H1 (cell line): ENCODE measurements at regions not wholly inside any gene's neighbourhood (a gene's known extent, or its start where the extent isn't known, plus 50 kb on each side); places are given as distances from the start of the nearest gene placed in this dataset.

Experiments used
- CTCF ChIA-PET: fragments of 300-600 bp; sonication (Branson Sonifier 250); formaldehyde crosslinking; loops from one replicate; lab custom pipeline; 2021; ENCODE audit not compliant: partially characterized antibody; lab: Charles Lee
- POLR2A ChIA-PET: fragments of 300-600 bp; sonication (Branson Sonifier 250); formaldehyde crosslinking; loops from one replicate; lab custom pipeline; 2021; ENCODE audit warnings: inconsistent platforms; ENCODE audit not compliant: partially characterized antibody; lab: Charles Lee
- DNase-seq, 2 experiments: peaks; one replicate each; pipeline versions ENCODE4 v3.0.0 to v3.0.0-alpha.2; 2010 to 2022; ENCODE audit warnings: low spot score in 2 of 2, low read depth in 1 of 2, mixed read lengths in 1 of 2
- FAIRE-seq: peaks from 2 replicates; lab custom pipeline; 2011; peaks lifted over from hg19 to GRCh38; lab: Jason Lieb, UNC
- H2AFZ ChIP-seq: 2 replicates; pipeline ENCODE4 v1.8.1; 2012; ENCODE audit warnings: low read length, inconsistent platforms
- H2AK5ac ChIP-seq: 2 replicates; pipeline ENCODE4 v1.6.1; 2013; ENCODE audit warnings: low read depth, low read length
- H2BK120ac ChIP-seq: replicated peaks from 2 replicates; pipeline ENCODE3; 2013; ENCODE audit warnings: low read depth, low read length, inconsistent platforms
- H2BK12ac ChIP-seq: 2 replicates; pipeline ENCODE4 v1.6.1; 2013; ENCODE audit warnings: low read depth, low read length
- H2BK15ac ChIP-seq: 2 replicates; pipeline ENCODE4 v1.6.1; 2013; ENCODE audit warnings: low read length
- H2BK20ac ChIP-seq: 2 replicates; pipeline ENCODE4 v1.6.1; 2013; ENCODE audit warnings: low read length
- H2BK5ac ChIP-seq: 2 replicates; pipeline ENCODE4 v1.6.1; 2013; ENCODE audit warnings: low read depth, low read length
- H3K14ac ChIP-seq: 2 replicates; pipeline ENCODE4 v1.6.1; 2013; ENCODE audit warnings: inconsistent platforms; ENCODE audit not compliant: insufficient read length
- H3K18ac ChIP-seq: 2 replicates; pipeline ENCODE4 v1.6.1; 2013; ENCODE audit warnings: low read length; ENCODE audit errors: extremely low read depth
- H3K23ac ChIP-seq: 2 replicates; pipeline ENCODE4 v1.6.1; 2013; ENCODE audit warnings: inconsistent platforms; ENCODE audit not compliant: insufficient read length
- H3K23me2 ChIP-seq: 2 replicates; pipeline ENCODE4 v1.6.1; 2013; ENCODE audit warnings: low read depth, low read length
- H3K27ac ChIP-seq: 2 replicates; pipeline ENCODE4 v1.6.1; 2011; ENCODE audit warnings: low read depth, low read length, inconsistent platforms
- H3K27me3 ChIP-seq, 4 experiments: replicated peaks in 1 of 4; 1 replicate in 1 of 4; 2 replicates in 3 of 4; pipeline versions ENCODE4 v1.6.1 to v1.8.1; 2011 to 2013; ENCODE audit warnings: low read length in 3 of 4, mild to moderate bottlenecking in 3 of 4, inconsistent platforms in 2 of 4, mixed read lengths in 2 of 4, moderate library complexity in 1 of 4; ENCODE audit not compliant: control insufficient read depth in 3 of 4, insufficient read depth in 3 of 4; ENCODE audit errors: extremely low read depth in 1 of 4
- H3K36me3 ChIP-seq, 4 experiments: 2 replicates each; pipeline versions ENCODE4 v1.6.1 to v1.8.1; 2011 to 2013; ENCODE audit warnings: mild to moderate bottlenecking in 4 of 4, low read length in 3 of 4, moderate library complexity in 2 of 4, control low read depth in 1 of 4, inconsistent platforms in 1 of 4; ENCODE audit not compliant: insufficient read depth in 4 of 4, control insufficient read depth in 2 of 4
- H3K4ac ChIP-seq: replicated peaks from 2 replicates; pipeline ENCODE3; 2013; ENCODE audit warnings: low read length, low read depth, mixed read lengths, inconsistent platforms; ENCODE audit not compliant: insufficient read length
- H3K4me1 ChIP-seq, 4 experiments: replicated peaks in 1 of 4; 1 replicate in 1 of 4; 2 replicates in 3 of 4; pipeline versions ENCODE4 v1.6.1 to v1.8.1; 2011 to 2013; ENCODE audit warnings: low read length in 3 of 4, inconsistent platforms in 2 of 4, mixed read lengths in 1 of 4; ENCODE audit not compliant: insufficient read depth in 4 of 4, control insufficient read depth in 3 of 4
- H3K4me2 ChIP-seq, 2 experiments: 2 replicates each; pipeline versions ENCODE4 v1.6.1 to v1.8.1; 2011 to 2013; ENCODE audit warnings: low read depth in 2 of 2, low read length in 2 of 2, control low read depth in 1 of 2, inconsistent platforms in 1 of 2, mild to moderate bottlenecking in 1 of 2; ENCODE audit not compliant: insufficient read depth in 1 of 2
- H3K4me3 ChIP-seq, 4 experiments: fragments of 200-600, 300-600 bp in 1 of 4; sonication (generic), shearing (Covaris generic), sonication (Bioruptor Twin) in 1 of 4; 2 replicates each; pipeline versions ENCODE4 v1.5.1 to v1.8.1; 2011 to 2016; ENCODE audit warnings: low read length in 4 of 4, low read depth in 3 of 4, control low read depth in 2 of 4, inconsistent platforms in 2 of 4, mild to moderate bottlenecking in 2 of 4, mixed read lengths in 1 of 4, moderate library complexity in 1 of 4; ENCODE audit not compliant: insufficient read depth in 2 of 4; ENCODE audit errors: extremely low read depth in 1 of 4
- H3K56ac ChIP-seq: replicated peaks from 2 replicates; pipeline ENCODE3; 2013; ENCODE audit warnings: low read depth, mild to moderate bottlenecking, mixed read lengths, low read length, inconsistent platforms; ENCODE audit not compliant: insufficient read length
- H3K79me1 ChIP-seq: 2 replicates; pipeline ENCODE4 v1.6.1; 2013; ENCODE audit warnings: low read depth, low read length, control low read depth
- H3K79me2 ChIP-seq, 2 experiments: 2 replicates each; pipeline versions ENCODE4 v1.6.1 to v1.8.1; 2012 to 2013; ENCODE audit warnings: low read length in 2 of 2, mild to moderate bottlenecking in 2 of 2, inconsistent platforms in 1 of 2; ENCODE audit not compliant: insufficient read depth in 2 of 2, control insufficient read depth in 1 of 2
- H3K9ac ChIP-seq, 4 experiments: replicated peaks in 1 of 4; 1 replicate in 1 of 4; 2 replicates in 3 of 4; pipeline versions ENCODE4 v1.6.1 to v1.8.1; 2011 to 2013; ENCODE audit warnings: low read depth in 3 of 4, low read length in 3 of 4, control low read depth in 2 of 4, mild to moderate bottlenecking in 2 of 4, moderate library complexity in 2 of 4, inconsistent platforms in 1 of 4; ENCODE audit errors: extremely low read depth in 1 of 4
- H3K9me3 ChIP-seq, 2 experiments: 2 replicates each; pipeline versions ENCODE4 v1.6.1 to v1.8.1; 2012 to 2013; ENCODE audit warnings: mild to moderate bottlenecking in 2 of 2, moderate library complexity in 2 of 2, control low read depth in 1 of 2, inconsistent platforms in 1 of 2, low read depth in 1 of 2, low read length in 1 of 2, mixed read lengths in 1 of 2; ENCODE audit not compliant: insufficient read depth in 2 of 2
- H4K20me1 ChIP-seq, 2 experiments: replicated peaks in 1 of 2; 2 replicates each; pipeline versions ENCODE3 to v1.8.1; 2011 to 2013; ENCODE audit warnings: inconsistent platforms in 2 of 2, low read length in 2 of 2, mild to moderate bottlenecking in 1 of 2; ENCODE audit not compliant: insufficient read depth in 2 of 2, control insufficient read depth in 1 of 2
- H4K5ac ChIP-seq: 2 replicates; pipeline ENCODE4 v1.6.1; 2013; ENCODE audit warnings: low read length, low read depth, mixed read lengths, inconsistent platforms; ENCODE audit not compliant: insufficient read length
- H4K8ac ChIP-seq: 2 replicates; pipeline ENCODE4 v1.8.0; 2013; ENCODE audit warnings: mild to moderate bottlenecking, moderate library complexity, low read length, inconsistent platforms; ENCODE audit not compliant: insufficient read depth; ENCODE audit errors: extremely low read depth
- H4K91ac ChIP-seq: replicated peaks from 2 replicates; pipeline ENCODE3; 2013; ENCODE audit warnings: low read length, mixed read lengths, inconsistent platforms; ENCODE audit not compliant: insufficient read length
- BCL11A ChIP-seq, 2 experiments: IDR thresholded peaks; one replicate each; pipeline ENCODE4 v1.6.1; 2011; ENCODE audit warnings: low read depth in 2 of 2, low read length in 2 of 2, mild to moderate bottlenecking in 2 of 2
- CEBPB ChIP-seq: IDR thresholded peaks from 2 replicates; pipeline ENCODE4 v1.6.1; 2012; ENCODE audit warnings: low read depth, low read length
- CHD1 ChIP-seq: IDR thresholded peaks from 2 replicates; pipeline ENCODE4 v1.6.1; 2012; ENCODE audit warnings: low read depth, low read length, improper control_type of control experiment
- HDAC6 ChIP-seq: IDR thresholded peaks from one replicate; pipeline ENCODE4 v1.7.1; 2012; ENCODE audit warnings: low read depth, mild to moderate bottlenecking, inconsistent platforms, low read length, moderate library complexity
- WGBS, 2 experiments: shearing (Covaris generic) in 1 of 2; methylation state at CpG; one replicate each; pipeline versions ENCODE4 v1.1.6 to v1.1.7; 2013 to 2015; ENCODE audit warnings: low lambda C conversion rate in 2 of 2, mixed read lengths in 2 of 2, inconsistent platforms in 1 of 2, low coverage in 1 of 2, missing lambda C conversion rate in 1 of 2; ENCODE audit not compliant: insufficient replicate concordance in 2 of 2, insufficient coverage in 1 of 2, insufficient read length in 1 of 2; ENCODE audit errors: extremely low coverage in 1 of 2, missing lambda C conversion rate in 1 of 2; 5-methylcytosine and 5-hydroxymethylcytosine counted together
- TF ChIP-seq, protein P1 (sequence below): IDR thresholded peaks from 2 replicates; pipeline ENCODE4 v1.6.1; 2012; ENCODE audit warnings: inconsistent platforms

DNA sequence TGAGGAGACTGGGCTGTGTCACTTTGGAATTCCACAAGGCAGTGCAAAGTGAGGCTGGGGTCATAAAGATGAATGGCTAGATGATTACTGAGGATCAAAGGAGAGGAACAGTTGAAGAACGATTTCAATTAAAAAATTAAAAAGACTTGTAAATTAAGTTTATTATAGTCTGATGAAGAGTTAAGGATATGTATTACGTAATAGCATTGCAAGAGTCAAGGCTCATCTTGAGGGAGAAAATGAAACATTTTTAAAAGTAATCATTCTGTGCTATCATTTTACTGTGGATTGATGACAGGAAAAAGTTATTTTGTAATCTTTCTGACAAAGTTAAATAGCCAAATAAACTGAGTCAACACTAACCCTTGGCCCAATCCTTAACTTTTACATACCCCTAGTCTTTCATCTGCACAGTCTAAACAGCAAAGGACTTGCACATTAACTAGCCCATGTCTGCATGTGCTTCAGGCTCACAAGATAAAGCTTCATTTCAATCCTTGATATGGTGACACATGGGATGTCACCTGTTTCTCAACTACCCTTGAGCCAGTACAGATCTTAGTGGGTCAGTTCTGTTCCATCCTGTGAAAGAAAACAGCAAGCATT is 465.5 kb upstream of the CTSO start:
- H3K27ac ChIP-seq, result no peak overlapping the region
- H3K27me3 ChIP-seq, result no peaks in the 10 kb centered on the region
- H3K9me3 ChIP-seq, result no peaks in the 10 kb centered on the region; a peak in 1 of 4 replicates
- no peaks in the 10 kb centered on the region for H3K79me1 ChIP-seq
- H3K14ac ChIP-seq, result no peak overlapping the region
- no peak overlapping the region for H3K18ac ChIP-seq
- H3K9ac ChIP-seq, result no peak overlapping the region
- no peak overlapping the region for H2AK5ac ChIP-seq
- FAIRE-seq, result no peak
- POLR2A ChIA-PET, result no interaction called here
- peak; percentile 21; the same call in 1 of the 2 replicates for TF ChIP-seq CEBPB
- TF ChIP-seq, protein P1, sequence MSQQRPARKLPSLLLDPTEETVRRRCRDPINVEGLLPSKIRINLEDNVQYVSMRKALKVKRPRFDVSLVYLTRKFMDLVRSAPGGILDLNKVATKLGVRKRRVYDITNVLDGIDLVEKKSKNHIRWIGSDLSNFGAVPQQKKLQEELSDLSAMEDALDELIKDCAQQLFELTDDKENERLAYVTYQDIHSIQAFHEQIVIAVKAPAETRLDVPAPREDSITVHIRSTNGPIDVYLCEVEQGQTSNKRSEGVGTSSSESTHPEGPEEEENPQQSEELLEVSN, result no peak
- no peak for TF ChIP-seq CHD1
- TF ChIP-seq HDAC6, result no peak
- no peak for TF ChIP-seq BCL11A (IDR thresholded peaks at IDR 0.05; ENCODE audit: low read depth in 2 of 2, low read length in 2 of 2)
- H2AFZ ChIP-seq, result no peak overlapping the region
- H4K91ac ChIP-seq, result no peak overlapping the region
- no peak overlapping the region for H4K8ac ChIP-seq
- 97% methylated on average over 2 of the region's 2 CpGs; no CpG with 5 or more reads in 1 of the 2 experiments for WGBS, 2 experiments
- no peak overlapping the region for H3K23ac ChIP-seq
- no peak overlapping the region for H2BK120ac ChIP-seq
- H3K23me2 ChIP-seq, result no peaks in the 10 kb centered on the region
- H4K20me1 ChIP-seq, result no peaks in the 10 kb centered on the region
- H3K56ac ChIP-seq, result no peak overlapping the region
- H3K79me2 ChIP-seq, result no peaks in the 10 kb centered on the region
- no peak overlapping the region for H4K5ac ChIP-seq
- H2BK12ac ChIP-seq, result no peak overlapping the region
- H2BK20ac ChIP-seq, result no peak overlapping the region
- H3K4me1 ChIP-seq, result no peaks in the 10 kb centered on the region
- H3K36me3 ChIP-seq, result no peaks in the 10 kb centered on the region
- H3K4ac ChIP-seq, result no peak overlapping the region
- H2BK5ac ChIP-seq, result no peak overlapping the region
- H3K4me2 ChIP-seq, result no peak overlapping the region
- CTCF ChIA-PET, result interaction anchor here (0.6 to 0.8 kb wide), 2 partner anchors 14 to 88 kb away, joined by 3 read pairs; no protein-coding TSS in a partner anchor
- H2BK15ac ChIP-seq, result no peak overlapping the region
- no peak for DNase-seq
- H3K4me3 ChIP-seq, result no peak overlapping the region
